Uterus (tissue), 3 donors: ENCODE measurements at regions not wholly inside any gene's neighbourhood (a gene's known extent, or its start where the extent isn't known, plus 50 kb on each side); places are given as distances from the start of the nearest gene placed in this dataset.

Source experiments
- DNase-seq, 2 donors: peaks; one replicate each; pipeline ENCODE4 v3.0.0-alpha.2; 2019 to 2020
- H3K27ac ChIP-seq, 2 donors: fragments of 200-600 bp; sonication (generic); 1 replicate in 1 of 2; 2 replicates in 1 of 2; pipeline ENCODE4 v1.5.1; 2016 to 2018
- H3K27me3 ChIP-seq, 2 donors: fragments of 200-600 bp; sonication (generic); one replicate each; pipeline ENCODE4 v1.5.1; 2018 to 2019; ENCODE audit warnings: control low read depth in 1 of 2
- H3K36me3 ChIP-seq, 2 donors: fragments of 200-600 bp; sonication (generic); one replicate each; pipeline ENCODE4 v1.5.1; 2019; ENCODE audit warnings: control low read depth in 1 of 2
- H3K4me1 ChIP-seq, 2 donors: fragments of 200-600 bp; sonication (generic); one replicate each; pipeline ENCODE4 v1.5.1; 2018 to 2019; ENCODE audit warnings: control low read depth in 1 of 2
- H3K4me3 ChIP-seq, 2 donors: fragments of 200-600 bp; sonication (generic); 1 replicate in 1 of 2; 2 replicates in 1 of 2; pipeline ENCODE4 v1.5.1; 2018 to 2019; ENCODE audit warnings: mild to moderate bottlenecking in 1 of 2
- H3K9me3 ChIP-seq, 2 donors: fragments of 200-600 bp; sonication (generic); one replicate each; pipeline ENCODE4 v1.5.1; 2019; ENCODE audit warnings: control low read depth in 1 of 2
- POLR2A ChIP-seq, 2 donors: fragments of 450-650 bp; IDR thresholded peaks; one replicate each; pipeline ENCODE4 v1.6.1; 2016; ENCODE audit warnings: antibody characterized with exemption in 2 of 2, mild to moderate bottlenecking in 1 of 2, moderate library complexity in 1 of 2
- intact Hi-C: fragments of 100-400 bp; cut with DNase I; formaldehyde crosslinking; loops from one replicate; pipeline ENCODE4 v1.15.1; 2023; ENCODE audit warnings: low total_unique reads
- TF ChIP-seq, protein P1 (sequence below), 4 experiments: fragments of 200-600 bp in 2 of 4; fragments of 450-650 bp in 2 of 4; sonication (generic) in 2 of 4; IDR thresholded peaks; one replicate each; pipeline ENCODE4 v1.5.1; 2016 to 2019; ENCODE audit warnings: antibody characterized with exemption in 4 of 4, mild to moderate bottlenecking in 2 of 4, moderate library complexity in 1 of 4
- donor health status: DM: yes; HTN: yes; CAD: no.

DNA sequence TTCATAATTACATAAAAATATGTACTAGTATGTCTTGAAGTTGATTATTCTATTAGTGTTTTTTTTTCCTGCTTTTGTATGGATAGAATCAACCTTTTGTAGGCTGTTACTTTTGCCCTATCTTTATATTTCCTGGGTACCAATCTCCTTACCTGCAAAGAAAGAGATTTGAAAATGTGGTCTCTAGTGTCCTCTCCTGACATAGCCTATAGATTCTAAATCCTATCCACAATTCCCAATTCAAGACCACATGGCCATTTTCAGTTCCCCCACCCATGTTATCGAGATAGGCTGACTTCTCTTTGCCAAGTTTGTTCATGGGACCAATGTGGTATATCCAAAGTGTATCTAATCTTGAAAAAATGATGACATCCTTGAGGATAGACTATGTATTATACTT is 269.4 kb upstream of the SEMA3D start:
- H3K27ac ChIP-seq = no peak overlapping the region
- DNase-seq = no peak
- intact Hi-C loops = no loop called here
- H3K27me3 ChIP-seq = no peaks in the 10 kb centered on the region
- no peaks in the 10 kb centered on the region for H3K36me3 ChIP-seq
- H3K4me3 ChIP-seq = no peak overlapping the region
- no peaks in the 10 kb centered on the region for H3K4me1 ChIP-seq
- TF ChIP-seq, protein P1, sequence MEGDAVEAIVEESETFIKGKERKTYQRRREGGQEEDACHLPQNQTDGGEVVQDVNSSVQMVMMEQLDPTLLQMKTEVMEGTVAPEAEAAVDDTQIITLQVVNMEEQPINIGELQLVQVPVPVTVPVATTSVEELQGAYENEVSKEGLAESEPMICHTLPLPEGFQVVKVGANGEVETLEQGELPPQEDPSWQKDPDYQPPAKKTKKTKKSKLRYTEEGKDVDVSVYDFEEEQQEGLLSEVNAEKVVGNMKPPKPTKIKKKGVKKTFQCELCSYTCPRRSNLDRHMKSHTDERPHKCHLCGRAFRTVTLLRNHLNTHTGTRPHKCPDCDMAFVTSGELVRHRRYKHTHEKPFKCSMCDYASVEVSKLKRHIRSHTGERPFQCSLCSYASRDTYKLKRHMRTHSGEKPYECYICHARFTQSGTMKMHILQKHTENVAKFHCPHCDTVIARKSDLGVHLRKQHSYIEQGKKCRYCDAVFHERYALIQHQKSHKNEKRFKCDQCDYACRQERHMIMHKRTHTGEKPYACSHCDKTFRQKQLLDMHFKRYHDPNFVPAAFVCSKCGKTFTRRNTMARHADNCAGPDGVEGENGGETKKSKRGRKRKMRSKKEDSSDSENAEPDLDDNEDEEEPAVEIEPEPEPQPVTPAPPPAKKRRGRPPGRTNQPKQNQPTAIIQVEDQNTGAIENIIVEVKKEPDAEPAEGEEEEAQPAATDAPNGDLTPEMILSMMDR (IDR thresholded peaks at IDR 0.05) = no peak
- no peak for TF ChIP-seq POLR2A (IDR thresholded peaks at IDR 0.05)
- H3K9me3 ChIP-seq = no peaks in the 10 kb centered on the region

DNA sequence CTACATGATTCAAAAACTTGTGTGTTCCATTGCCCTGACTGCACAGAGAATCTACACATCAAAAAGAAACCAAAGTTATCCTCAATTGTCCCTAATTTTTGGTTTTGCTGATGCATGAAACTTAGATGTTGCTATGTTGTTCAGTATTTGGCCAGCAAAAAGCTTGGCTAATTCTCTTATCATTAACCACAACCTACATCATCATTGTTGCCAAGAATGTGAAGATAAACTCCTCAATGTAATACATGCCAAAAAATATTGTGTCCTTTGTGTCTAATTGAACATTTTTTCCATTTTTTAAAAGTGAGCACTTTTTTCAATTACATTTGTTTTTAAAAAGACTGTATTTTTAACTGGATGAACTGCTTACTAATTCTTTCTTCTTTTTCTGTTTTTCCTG is 268.0 kb upstream of the SEMA3D start:
- Histone ChIP-seq H3K9me3 (no peaks in the 10 kb centered on the region), H3K36me3 (no peaks in the 10 kb centered on the region), H3K27ac (no peak overlapping the region), H3K4me1 (no peaks in the 10 kb centered on the region), H3K27me3 (no peaks in the 10 kb centered on the region), H3K4me3 (no peak overlapping the region)
- no peak for DNase-seq
- intact Hi-C loops = no loop called here
- TF ChIP-seq, protein P1 (IDR thresholded peaks at IDR 0.05) = no peak
- no peak for TF ChIP-seq POLR2A (IDR thresholded peaks at IDR 0.05)

DNA sequence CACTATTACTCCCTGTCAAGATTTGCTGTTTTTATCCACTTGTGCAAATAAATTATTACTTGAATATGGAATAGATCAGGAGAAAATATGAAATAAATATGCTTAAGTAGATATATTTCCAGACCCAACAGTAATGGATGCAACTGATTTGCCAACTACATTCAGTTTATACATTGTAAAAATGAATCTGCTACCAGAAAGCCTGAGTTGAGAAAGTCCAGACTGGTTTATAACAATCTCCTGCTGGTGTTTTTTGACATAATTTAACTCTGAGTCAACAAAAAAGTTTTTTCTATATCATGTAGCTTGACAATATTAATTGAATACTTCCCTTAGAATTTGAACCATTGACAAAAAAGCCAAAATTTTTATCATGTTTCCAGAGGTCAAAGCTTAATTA is 265.8 kb upstream of the SEMA3D start:
- no peak for DNase-seq
- intact Hi-C loops = no loop called here
- no peaks in the 10 kb centered on the region for H3K36me3 ChIP-seq
- TF ChIP-seq, protein P1 (IDR thresholded peaks at IDR 0.05) = no peak
- no peak for TF ChIP-seq POLR2A (IDR thresholded peaks at IDR 0.05)
- no peaks in the 10 kb centered on the region for H3K9me3 ChIP-seq
- no peaks in the 10 kb centered on the region for H3K4me1 ChIP-seq
- no peak overlapping the region for H3K27ac ChIP-seq
- no peak overlapping the region for H3K4me3 ChIP-seq
- no peaks in the 10 kb centered on the region for H3K27me3 ChIP-seq

DNA sequence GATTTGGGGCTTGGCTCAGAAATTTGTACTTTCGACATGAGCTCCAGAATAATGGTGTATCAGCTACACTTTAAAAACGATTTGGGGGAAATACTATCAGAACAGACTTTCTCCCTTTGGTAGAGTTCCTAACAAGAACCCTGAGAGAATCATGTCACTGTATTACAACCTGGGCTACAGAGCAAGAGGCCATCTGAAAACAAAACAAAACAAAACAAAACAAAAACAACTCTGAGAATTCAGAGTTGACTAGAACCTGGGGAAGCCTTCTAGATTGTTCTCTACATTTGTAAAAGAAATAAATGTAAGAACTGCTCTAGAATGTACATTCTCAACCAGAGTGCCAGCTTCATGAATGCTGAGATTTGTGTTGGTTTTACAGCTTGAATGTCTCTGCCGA is 262.6 kb upstream of the SEMA3D start:
- no peak for TF ChIP-seq POLR2A (IDR thresholded peaks at IDR 0.05)
- TF ChIP-seq, protein P1 (IDR thresholded peaks at IDR 0.05) = no peak
- H3K27ac ChIP-seq = no peak overlapping the region
- H3K27me3 ChIP-seq = no peaks in the 10 kb centered on the region
- intact Hi-C loops = no loop called here
- H3K4me1 ChIP-seq = no peaks in the 10 kb centered on the region
- no peak overlapping the region for H3K4me3 ChIP-seq
- H3K9me3 ChIP-seq = no peaks in the 10 kb centered on the region
- H3K36me3 ChIP-seq = no peaks in the 10 kb centered on the region
- DNase-seq = no peak

DNA sequence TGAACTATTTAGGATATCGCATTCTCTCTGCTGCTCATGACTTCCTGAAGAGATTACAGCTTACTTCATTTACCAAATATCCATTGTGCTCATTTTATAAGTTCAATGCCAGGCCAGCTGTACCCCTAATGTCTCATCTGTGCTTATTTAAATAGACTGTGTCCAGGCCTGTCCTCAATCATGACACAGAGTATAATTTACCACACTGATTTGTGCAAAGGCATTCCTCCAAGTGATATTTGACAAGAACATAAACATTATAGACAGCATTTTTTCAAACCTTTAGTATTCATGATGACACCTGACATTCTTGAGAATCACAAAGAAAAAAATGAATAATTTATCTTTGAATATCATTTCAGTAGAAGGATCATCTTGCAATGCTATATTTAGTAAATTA is 260.1 kb upstream of the SEMA3D start:
- H3K4me1 ChIP-seq = no peaks in the 10 kb centered on the region
- H3K9me3 ChIP-seq = no peaks in the 10 kb centered on the region
- H3K4me3 ChIP-seq = no peak overlapping the region
- H3K27me3 ChIP-seq = no peaks in the 10 kb centered on the region
- intact Hi-C loops = no loop called here
- H3K27ac ChIP-seq = no peak overlapping the region
- DNase-seq = no peak
- TF ChIP-seq POLR2A (IDR thresholded peaks at IDR 0.05) = no peak
- TF ChIP-seq, protein P1 (IDR thresholded peaks at IDR 0.05) = no peak
- H3K36me3 ChIP-seq = no peaks in the 10 kb centered on the region
